Esophagus squamous epithelium (tissue), 4 donors: ENCODE measurements at regions not wholly inside any gene's neighbourhood (a gene's known extent, or its start where the extent isn't known, plus 50 kb on each side); places are given as distances from the start of the nearest gene placed in this dataset.

ENCODE experiments used
- POLR2A ChIP-seq, 4 donors: fragments of 450-650 bp; IDR thresholded peaks; one replicate each; pipeline ENCODE4 v1.6.1; 2017; ENCODE audit warnings: antibody characterized with exemption in 4 of 4, mild to moderate bottlenecking in 4 of 4, moderate library complexity in 3 of 4
- TF ChIP-seq, protein P1 (sequence below), 6 experiments: fragments of 450-650 bp in 4 of 6; fragments of 200-600 bp in 2 of 6; sonication (generic) in 2 of 6; IDR thresholded peaks; one replicate each; pipeline ENCODE4 v1.5.1; 2016 to 2019; ENCODE audit warnings: antibody characterized with exemption in 6 of 6, mild to moderate bottlenecking in 4 of 6, moderate library complexity in 4 of 6

DNA sequence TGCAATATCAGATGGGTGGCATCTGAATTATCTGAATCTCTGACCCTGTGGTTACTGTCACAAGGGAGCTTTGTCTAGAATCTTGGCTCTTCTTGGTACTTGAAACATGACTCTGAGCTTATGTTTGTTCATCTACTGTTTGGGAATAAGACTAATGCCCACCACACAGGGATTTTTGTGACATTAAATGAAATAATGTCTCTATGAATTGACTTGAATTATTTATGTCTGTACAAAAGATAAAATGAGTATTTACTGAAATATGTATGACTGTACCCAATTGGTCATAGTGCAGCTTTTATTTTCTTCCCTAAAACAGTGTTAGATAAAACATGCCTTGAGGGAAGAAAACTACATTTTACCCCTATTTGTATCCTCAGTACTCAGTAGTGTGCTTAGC lies 87.9 kb upstream of the ZPLD1 start:
- TF ChIP-seq, protein P1, sequence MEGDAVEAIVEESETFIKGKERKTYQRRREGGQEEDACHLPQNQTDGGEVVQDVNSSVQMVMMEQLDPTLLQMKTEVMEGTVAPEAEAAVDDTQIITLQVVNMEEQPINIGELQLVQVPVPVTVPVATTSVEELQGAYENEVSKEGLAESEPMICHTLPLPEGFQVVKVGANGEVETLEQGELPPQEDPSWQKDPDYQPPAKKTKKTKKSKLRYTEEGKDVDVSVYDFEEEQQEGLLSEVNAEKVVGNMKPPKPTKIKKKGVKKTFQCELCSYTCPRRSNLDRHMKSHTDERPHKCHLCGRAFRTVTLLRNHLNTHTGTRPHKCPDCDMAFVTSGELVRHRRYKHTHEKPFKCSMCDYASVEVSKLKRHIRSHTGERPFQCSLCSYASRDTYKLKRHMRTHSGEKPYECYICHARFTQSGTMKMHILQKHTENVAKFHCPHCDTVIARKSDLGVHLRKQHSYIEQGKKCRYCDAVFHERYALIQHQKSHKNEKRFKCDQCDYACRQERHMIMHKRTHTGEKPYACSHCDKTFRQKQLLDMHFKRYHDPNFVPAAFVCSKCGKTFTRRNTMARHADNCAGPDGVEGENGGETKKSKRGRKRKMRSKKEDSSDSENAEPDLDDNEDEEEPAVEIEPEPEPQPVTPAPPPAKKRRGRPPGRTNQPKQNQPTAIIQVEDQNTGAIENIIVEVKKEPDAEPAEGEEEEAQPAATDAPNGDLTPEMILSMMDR (IDR thresholded peaks at IDR 0.05) = no peak
- TF ChIP-seq POLR2A (IDR thresholded peaks at IDR 0.05) = no peak
